Hippocampal formation (tissue), 2 donors: ENCODE measurements at regions not wholly inside any gene's neighbourhood (a gene's known extent, or its start where the extent isn't known, plus 50 kb on each side); places are given as distances from the start of the nearest gene placed in this dataset.

Source experiments
- DNase-seq, 2 donors: peaks; one replicate each; lab custom pipeline; 2025; lab: John Stamatoyannopoulos, UW

DNA sequence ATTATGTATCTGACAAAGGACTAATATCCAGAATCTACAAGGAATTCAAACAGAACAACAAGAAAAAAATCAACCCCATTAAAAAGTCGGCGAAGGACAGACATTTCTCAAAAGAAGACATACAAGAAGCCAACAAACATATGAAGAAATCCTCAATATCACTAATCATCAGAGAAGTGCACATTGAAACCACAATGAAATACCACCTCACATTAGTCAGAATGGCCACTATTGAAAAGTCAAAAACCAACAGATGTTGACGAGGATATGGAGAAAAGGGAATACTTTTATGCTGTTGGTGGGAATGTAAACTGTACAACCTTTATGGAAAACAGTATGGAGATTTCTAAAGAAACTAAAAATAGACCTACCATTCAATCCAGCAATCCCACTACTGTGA is 233.1 kb upstream of the PLSCR5 start:
- no peak for DNase-seq

GRCh38 chr3:146834917-146835316 is 229.8 kb upstream of the PLSCR5 start:
- DNase-seq: no peak

DNA sequence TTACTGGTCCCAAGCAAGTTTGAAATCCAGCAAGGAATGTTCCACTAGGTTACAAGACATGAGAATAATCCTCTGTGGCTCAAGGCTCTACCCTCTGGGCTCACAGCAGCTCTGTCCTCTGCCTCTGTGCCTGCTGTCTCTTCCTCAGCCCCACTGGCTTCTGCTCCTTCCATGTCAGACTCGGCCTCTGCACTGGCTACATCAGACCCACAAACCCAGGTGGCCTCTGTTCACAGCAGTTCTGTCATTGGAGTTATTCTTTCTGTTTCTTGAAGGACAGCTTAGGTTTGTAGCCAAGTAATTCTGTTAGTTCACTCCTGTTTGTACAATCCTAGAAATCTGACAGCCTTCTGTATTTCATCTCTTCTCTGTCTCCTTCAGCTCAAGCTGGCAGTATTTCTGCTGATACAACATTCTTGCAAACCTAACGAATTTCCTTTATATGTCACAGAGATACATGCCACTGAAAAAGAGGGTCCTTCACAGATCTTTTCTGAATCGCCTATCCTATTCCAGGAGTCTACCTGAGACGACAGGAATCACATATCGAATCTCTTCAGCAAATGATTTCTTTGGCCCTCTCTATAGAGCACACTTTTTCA is 227.8 kb upstream of the PLSCR5 start:
- no peak for DNase-seq

DNA sequence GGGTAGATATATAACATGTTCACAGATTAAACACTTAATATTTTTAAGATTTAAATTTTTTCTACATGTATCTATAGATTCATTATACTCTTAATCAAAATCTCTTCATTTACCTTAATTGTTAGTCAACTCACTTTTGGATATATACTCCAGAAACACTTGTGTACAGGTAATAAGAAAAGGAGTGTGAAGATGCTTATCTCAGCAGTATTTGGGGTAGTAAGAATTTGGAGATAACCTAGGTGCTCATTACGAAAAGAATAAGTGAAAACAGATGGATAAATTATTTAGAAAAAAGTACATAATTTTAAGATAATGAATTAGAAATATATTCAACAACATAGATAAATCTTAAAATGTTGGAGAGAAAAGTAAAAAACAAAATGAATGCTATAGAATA is 226.5 kb upstream of the PLSCR5 start:
- DNase-seq: no peak

- no peak for DNase-seq
Measured at GRCh38 chr3:146830231-146830630, 225.1 kb upstream of the PLSCR5 start.

- no peak for DNase-seq
Measured at GRCh38 chr3:146827836-146828235, 222.7 kb upstream of the PLSCR5 start.

GRCh38 chr3:146823622-146824021 is 218.5 kb upstream of the PLSCR5 start:
- no peak for DNase-seq

GRCh38 chr3:146818866-146819265 is 213.7 kb upstream of the PLSCR5 start:
- DNase-seq: no peak

GRCh38 chr3:146818301-146818700 is 213.2 kb upstream of the PLSCR5 start:
- DNase-seq: no peak

GRCh38 chr3:146817704-146818103 is 212.6 kb upstream of the PLSCR5 start:
- DNase-seq: peak in 1 of 2 donors; percentile 27

GRCh38 chr3:146814601-146815315 is 209.6 kb upstream of the PLSCR5 start:
- DNase-seq: no peak

- DNase-seq: no peak
Measured at GRCh38 chr3:146813496-146813895, 208.3 kb upstream of the PLSCR5 start.

DNA sequence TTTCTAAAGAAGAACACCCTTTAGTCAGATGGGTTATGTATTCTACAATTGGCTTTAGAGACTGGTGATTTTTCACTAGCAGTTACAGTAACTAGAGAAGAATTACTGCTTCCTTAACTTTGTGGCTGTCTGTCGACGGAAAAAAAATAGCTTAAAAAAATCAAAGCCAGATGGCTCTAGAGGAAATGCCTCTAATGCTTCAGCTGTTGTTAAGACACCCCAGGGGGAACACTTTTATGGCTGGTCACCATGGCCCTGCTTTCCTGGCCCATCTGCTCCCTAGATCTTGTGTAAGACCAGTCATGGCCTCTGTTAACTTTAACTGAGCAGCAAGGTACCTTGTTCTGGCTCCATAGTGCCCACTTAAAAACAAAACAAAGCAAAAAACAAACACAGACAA is 198.6 kb upstream of the PLSCR5 start:
- no peak for DNase-seq

- no peak for DNase-seq
Measured at GRCh38 chr3:146801492-146801891, 196.3 kb upstream of the PLSCR5 start.

GRCh38 chr3:146800484-146800883 is 195.3 kb upstream of the PLSCR5 start:
- no peak for DNase-seq

DNA sequence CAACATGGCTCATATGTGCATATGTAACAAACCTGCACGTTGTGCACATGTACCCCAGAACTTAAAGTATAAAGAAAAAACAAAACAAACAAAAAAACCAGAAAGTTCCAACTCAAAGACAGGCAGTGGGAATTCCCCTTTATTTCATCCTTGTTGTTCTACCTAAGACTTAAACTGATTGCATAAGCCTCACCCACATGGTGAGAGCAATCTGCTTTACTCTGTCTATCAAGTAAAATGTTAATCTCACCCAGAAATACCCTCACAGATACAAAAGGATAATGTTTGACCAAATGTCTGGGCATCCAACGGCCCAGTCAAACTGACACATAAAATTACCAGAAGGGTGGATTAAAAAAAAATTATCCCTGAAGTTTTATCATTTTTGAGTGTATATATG is 190.9 kb upstream of the PLSCR5 start:
- DNase-seq: no peak

DNA sequence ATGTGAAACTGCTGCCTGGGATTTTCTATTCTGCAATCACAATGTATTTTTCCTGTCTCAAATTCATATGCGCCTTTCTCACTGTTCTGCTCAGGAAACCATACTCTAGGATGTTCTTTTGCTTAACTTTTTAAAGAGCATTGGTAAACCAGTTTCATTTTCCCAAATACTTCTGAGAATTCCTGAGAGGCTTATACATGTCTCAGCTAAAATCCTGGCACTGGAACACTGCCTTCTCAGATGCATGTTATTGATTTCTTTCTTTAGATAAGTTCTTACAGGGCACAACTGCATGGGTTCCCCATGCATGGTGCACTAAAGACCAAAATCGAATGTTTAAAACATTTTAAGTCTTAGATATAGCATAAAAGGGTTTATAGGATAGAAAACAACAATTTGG is 178.3 kb upstream of the PLSCR5 start:
- no peak for DNase-seq

DNA sequence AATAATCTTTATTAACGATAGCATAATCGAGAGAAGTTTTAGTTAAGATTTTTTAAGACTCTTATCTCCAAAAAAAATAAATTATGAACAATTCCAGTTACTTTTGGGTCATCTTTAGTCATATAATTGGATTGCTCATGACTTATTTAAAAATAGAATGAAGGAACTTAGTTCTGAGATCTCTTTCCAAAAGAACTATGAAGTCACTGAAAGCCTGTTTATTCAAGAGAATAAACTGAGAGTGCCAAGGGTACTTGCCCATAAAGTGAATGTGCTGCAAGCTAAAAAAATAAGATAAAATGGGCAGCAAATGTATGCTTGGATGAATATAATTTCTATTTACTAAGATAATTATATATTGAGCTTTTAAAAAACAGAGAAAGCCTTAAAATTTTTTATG is 176.5 kb upstream of the PLSCR5 start:
- no peak for DNase-seq

- no peak for DNase-seq
Measured at GRCh38 chr3:146781059-146781458, 175.9 kb upstream of the PLSCR5 start.

DNA sequence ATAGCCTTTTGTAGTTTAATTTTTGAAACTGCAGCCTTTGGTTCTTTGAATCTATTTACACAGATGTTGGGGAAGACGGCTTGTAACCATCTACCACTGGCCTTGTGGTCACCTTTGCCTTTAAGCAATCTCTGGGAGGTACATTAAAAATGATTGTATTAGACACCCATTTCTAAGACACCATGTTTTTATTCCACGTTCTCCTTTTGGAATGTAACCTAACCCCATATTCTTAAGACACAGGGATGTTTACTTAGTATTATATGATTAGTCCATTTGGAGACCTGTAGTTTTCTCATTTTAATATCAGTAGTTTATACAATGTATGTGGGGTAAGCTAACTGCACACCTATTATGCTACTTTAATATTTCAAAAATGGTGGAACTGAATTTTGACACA is 175.1 kb upstream of the PLSCR5 start:
- no peak for DNase-seq

DNA sequence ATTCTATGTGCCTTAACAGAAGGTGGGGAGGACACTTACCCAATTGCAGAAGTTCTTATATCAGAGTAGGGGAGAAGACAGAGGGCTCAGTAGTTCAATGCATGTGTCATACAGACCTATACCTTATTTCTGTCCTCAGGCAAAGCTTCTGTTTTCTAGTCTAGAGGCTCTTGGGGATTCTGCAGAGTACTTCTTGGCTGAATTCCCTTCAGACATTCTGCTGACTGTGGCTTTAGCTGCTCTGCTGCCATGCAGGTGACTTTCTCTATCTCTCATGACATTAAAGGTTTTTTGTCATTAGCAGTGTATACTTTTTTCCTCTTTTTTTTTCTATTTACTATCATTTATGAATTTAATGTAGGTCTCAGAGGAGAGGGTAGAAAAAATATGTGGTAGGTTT is 172.8 kb upstream of the PLSCR5 start:
- DNase-seq: no peak

DNA sequence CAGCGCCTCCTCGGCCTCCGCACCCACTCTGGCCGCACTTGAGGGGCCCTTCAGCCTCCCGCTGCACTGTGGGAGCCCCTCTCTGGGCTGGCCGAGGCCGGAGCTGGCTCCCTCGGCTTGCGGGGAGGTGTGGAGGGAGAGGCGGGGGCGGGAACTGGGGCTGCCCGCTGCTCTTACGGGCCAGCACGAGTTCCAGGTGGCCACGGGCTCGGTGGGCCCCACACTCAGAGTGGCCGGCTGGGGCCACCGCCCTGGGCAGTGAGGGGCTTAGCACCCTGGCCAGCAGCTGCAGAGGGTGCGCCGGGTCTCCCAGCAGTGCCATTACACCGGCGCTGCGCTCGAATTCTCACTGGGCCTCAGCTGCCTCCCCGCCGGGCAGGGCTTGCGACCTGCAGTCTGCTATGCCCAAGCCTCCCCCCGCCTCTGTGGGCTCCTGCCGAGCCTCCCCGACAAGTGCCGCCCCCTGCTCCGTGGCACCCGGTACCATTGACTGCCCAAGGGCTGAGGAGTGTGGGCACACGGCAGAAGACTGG is 167.1 kb upstream of the PLSCR5 start:
- DNase-seq: no peak

DNA sequence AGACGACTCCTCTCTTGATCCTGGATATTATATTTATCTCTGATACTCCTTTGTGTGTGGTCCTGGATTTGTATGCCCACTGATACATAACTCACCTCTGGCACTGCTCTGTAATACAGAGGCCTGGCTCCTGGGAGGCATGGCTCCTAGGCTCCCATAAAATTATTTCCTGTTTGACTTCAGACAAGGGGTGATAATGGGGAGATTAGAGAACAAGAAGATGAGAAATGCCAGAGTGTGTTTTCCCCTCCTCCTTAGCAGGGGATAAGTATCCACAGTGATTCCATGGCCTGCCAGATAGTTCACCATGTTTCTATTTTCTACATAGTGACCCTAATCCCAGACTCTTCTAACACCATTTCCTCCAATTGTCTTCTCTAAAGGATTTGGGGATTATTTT is 165.7 kb upstream of the PLSCR5 start:
- DNase-seq: no peak

GRCh38 chr3:146770301-146770700 is 165.2 kb upstream of the PLSCR5 start:
- no peak for DNase-seq
